Spleen (tissue), 7 donors: ENCODE measurements at regions not wholly inside any gene's neighbourhood (a gene's known extent, or its start where the extent isn't known, plus 50 kb on each side); places are given as distances from the start of the nearest gene placed in this dataset.

ENCODE experiments used
- POLR2A ChIP-seq, 3 donors: fragments of 450-650 bp; IDR thresholded peaks; one replicate each; pipeline ENCODE4 v1.5.1; 2017; ENCODE audit warnings: antibody characterized with exemption in 3 of 3, mild to moderate bottlenecking in 1 of 3
- TF ChIP-seq, protein P1 (sequence below), 11 experiments: fragments of 200-600 bp in 7 of 11; fragments of 450-650 bp in 4 of 11; sonication (generic) in 4 of 11; IDR thresholded peaks in 8 of 11; conservative IDR thresholded peaks in 3 of 11; 1 replicate in 7 of 11; 2 replicates in 4 of 11; pipeline versions ENCODE4 v1.4.0 to v1.8.0; 2016 to 2021; ENCODE audit warnings: antibody characterized with exemption in 11 of 11, inconsistent platforms in 4 of 11, mild to moderate bottlenecking in 1 of 11
- donor health status: DM: no; HTN: no; CAD: no; lungs with moderate emphysema.
- donor health status: DM: no; HTN: no; CAD: no.
- donor health status: DM: no; HTN: no; CAD: no.

- TF ChIP-seq, protein P1, sequence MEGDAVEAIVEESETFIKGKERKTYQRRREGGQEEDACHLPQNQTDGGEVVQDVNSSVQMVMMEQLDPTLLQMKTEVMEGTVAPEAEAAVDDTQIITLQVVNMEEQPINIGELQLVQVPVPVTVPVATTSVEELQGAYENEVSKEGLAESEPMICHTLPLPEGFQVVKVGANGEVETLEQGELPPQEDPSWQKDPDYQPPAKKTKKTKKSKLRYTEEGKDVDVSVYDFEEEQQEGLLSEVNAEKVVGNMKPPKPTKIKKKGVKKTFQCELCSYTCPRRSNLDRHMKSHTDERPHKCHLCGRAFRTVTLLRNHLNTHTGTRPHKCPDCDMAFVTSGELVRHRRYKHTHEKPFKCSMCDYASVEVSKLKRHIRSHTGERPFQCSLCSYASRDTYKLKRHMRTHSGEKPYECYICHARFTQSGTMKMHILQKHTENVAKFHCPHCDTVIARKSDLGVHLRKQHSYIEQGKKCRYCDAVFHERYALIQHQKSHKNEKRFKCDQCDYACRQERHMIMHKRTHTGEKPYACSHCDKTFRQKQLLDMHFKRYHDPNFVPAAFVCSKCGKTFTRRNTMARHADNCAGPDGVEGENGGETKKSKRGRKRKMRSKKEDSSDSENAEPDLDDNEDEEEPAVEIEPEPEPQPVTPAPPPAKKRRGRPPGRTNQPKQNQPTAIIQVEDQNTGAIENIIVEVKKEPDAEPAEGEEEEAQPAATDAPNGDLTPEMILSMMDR (IDR thresholded peaks at IDR 0.05 in 8 of 11, conservative IDR thresholded peaks at IDR 0.05 in 3 of 11): no peak
- no peak for TF ChIP-seq POLR2A (IDR thresholded peaks at IDR 0.05)
Measured at GRCh38 chr4:59762344-59762743, 1437.8 kb upstream of the ADGRL3 start.
